ENCODE measurements at regions not wholly inside any gene's neighbourhood (a gene's known extent, or its start where the extent isn't known, plus 50 kb on each side); places are given as distances from the start of the nearest gene placed in this dataset.

GRCh38 chr13:59016250-59016649, 1147.5 kb downstream of the DIAPH3 start:
- Histone ChIP-seq H3K4me3 (no peak overlapping the region), H3K9me3 (no peaks in the 10 kb centered on the region), H3K4me1 (no peaks in the 10 kb centered on the region), H3K27me3 (no peaks in the 10 kb centered on the region), H3K36me3 (no peaks in the 10 kb centered on the region), H3K27ac (no peak overlapping the region)
- WGBS, 2 donors = 77 to 83% methylated on average over 3 of the region's 3 CpGs
- DNase-seq (no peak), ATAC-seq (ENCODE audit: low FRiP score in 2 of 2) (no peak)
- no peak for TF ChIP-seq POLR2AphosphoS5 (IDR thresholded peaks at IDR 0.05)

DNA sequence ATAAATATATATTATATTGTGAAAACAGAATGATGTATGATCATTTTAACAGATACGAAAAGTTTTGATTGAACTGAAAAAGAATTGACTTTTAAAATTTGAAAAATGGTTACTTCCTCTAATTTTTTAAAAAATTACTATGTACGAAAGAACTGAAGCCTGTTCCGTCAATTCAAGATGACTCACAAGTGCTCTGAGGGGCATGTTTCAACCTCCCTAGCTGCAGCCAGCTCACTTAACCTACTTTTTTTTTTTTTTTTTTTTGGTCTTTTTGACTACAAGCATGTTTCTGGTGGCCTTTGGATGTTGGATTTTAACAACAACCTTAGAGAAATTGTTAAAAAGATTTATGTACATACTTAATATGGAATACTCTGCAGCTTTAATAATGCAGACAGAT, 1139.3 kb downstream of the DIAPH3 start:
- Histone ChIP-seq H3K27ac (no peak overlapping the region), H3K4me3 (no peak overlapping the region), H3K27me3 (no peaks in the 10 kb centered on the region), H3K36me3 (no peaks in the 10 kb centered on the region), H3K9me3 (no peaks in the 10 kb centered on the region), H3K4me1 (no peaks in the 10 kb centered on the region)
- ATAC-seq (ENCODE audit: low FRiP score in 2 of 2) (no peak), DNase-seq (no peak)
- 79 to 88% methylated on average over 3 of the region's 3 CpGs for WGBS, 2 donors
- TF ChIP-seq POLR2AphosphoS5 (IDR thresholded peaks at IDR 0.05) (no peak), POLR2A (IDR thresholded peaks at IDR 0.05) (no peak), EP300 (IDR thresholded peaks at IDR 0.05) (no peak), CTCF (IDR thresholded peaks at IDR 0.05) (no peak)

GRCh38 chr13:59034198-59034597, 1129.5 kb downstream of the DIAPH3 start:
- no peaks in the 10 kb centered on the region for H3K9me3 ChIP-seq
- no peaks in the 10 kb centered on the region for H3K4me1 ChIP-seq
- ATAC-seq (ENCODE audit: low FRiP score in 2 of 2) = no peak
- no peaks in the 10 kb centered on the region for H3K27me3 ChIP-seq
- TF ChIP-seq POLR2A (IDR thresholded peaks at IDR 0.05) (no peak), POLR2AphosphoS5 (IDR thresholded peaks at IDR 0.05) (no peak), CTCF (IDR thresholded peaks at IDR 0.05) (no peak), EP300 (IDR thresholded peaks at IDR 0.05) (no peak)
- no peak overlapping the region for H3K4me3 ChIP-seq
- no peak for DNase-seq
- no peak overlapping the region for H3K27ac ChIP-seq
- 70 to 83% methylated on average over 2 of the region's 2 CpGs for WGBS, 2 donors
- H3K36me3 ChIP-seq = no peaks in the 10 kb centered on the region

- no peaks in the 10 kb centered on the region for H3K4me1 ChIP-seq
- WGBS, 2 donors = 79 to 92% methylated on average over 1 of the region's 1 CpG
- H3K36me3 ChIP-seq = no peaks in the 10 kb centered on the region
- H3K27me3 ChIP-seq = no peaks in the 10 kb centered on the region
- H3K9me3 ChIP-seq = no peaks in the 10 kb centered on the region
- H3K27ac ChIP-seq = no peak overlapping the region
- ATAC-seq (ENCODE audit: low FRiP score in 2 of 2) = no peak
- no peak overlapping the region for H3K4me3 ChIP-seq
- no peak for TF ChIP-seq POLR2AphosphoS5 (IDR thresholded peaks at IDR 0.05)
- TF ChIP-seq EP300 (IDR thresholded peaks at IDR 0.05) = no peak
- TF ChIP-seq CTCF (IDR thresholded peaks at IDR 0.05) = no peak
- no peak for TF ChIP-seq POLR2A (IDR thresholded peaks at IDR 0.05)
- no peak for DNase-seq
Observed at GRCh38 chr13:59038824-59039223, 1124.9 kb downstream of the DIAPH3 start.

DNA sequence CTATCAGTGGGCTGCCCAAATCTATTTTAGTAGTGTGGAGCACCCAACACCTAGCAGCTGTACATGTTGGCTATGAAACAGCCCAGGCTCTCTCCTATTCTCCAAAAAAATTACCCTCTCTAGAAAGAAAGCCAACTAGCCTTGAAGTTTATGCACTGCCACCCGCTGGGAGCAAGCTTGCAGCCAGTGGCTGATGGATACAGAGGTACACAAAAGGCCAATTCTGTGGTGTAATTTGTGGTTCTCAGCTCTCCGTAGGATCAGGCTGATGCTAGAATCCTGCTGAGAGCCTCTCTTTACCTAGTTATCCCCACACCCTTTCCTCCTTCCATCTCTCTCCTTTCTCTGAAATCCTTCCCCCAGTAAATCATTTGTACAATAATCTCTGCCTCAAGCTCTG, 1120.7 kb downstream of the DIAPH3 start:
- no peak for DNase-seq
- ATAC-seq (ENCODE audit: low FRiP score in 2 of 2) = no peak
- WGBS, 2 donors = 81 to 91% methylated on average over 2 of the region's 2 CpGs
- Histone ChIP-seq H3K4me3 (no peak overlapping the region), H3K36me3 (no peaks in the 10 kb centered on the region), H3K27me3 (no peaks in the 10 kb centered on the region), H3K4me1 (no peaks in the 10 kb centered on the region), H3K27ac (no peak overlapping the region), H3K9me3 (no peaks in the 10 kb centered on the region)
- TF ChIP-seq POLR2A (IDR thresholded peaks at IDR 0.05) = no peak
- no peak for TF ChIP-seq POLR2AphosphoS5 (IDR thresholded peaks at IDR 0.05)
- no peak for TF ChIP-seq CTCF (IDR thresholded peaks at IDR 0.05)
- TF ChIP-seq EP300 (IDR thresholded peaks at IDR 0.05) = no peak

All from upper lobe of left lung (tissue), 6 donors.